Neural cell (in vitro differentiated cells): ENCODE measurements at regions not wholly inside any gene's neighbourhood (a gene's known extent, or its start where the extent isn't known, plus 50 kb on each side); places are given as distances from the start of the nearest gene placed in this dataset.

ENCODE experiments used
- H2AFZ ChIP-seq: fragments of 200-600, 300-800 bp; sonication (generic), shearing (Covaris generic); 2 replicates; pipeline ENCODE4 v1.6.0; 2014; ENCODE audit warnings: low read depth, mild to moderate bottlenecking, antibody characterized with exemption, low read length, moderate library complexity
- H3F3A ChIP-seq: fragments of 200-600 bp; shearing (Covaris generic); 2 replicates; pipeline ENCODE4 v1.6.1; 2016; ENCODE audit warnings: mild to moderate bottlenecking, moderate library complexity, mixed read lengths, antibody characterized with exemption, low read length; ENCODE audit not compliant: insufficient read depth, poor library complexity, severe bottlenecking
- H3K27ac ChIP-seq: fragments of 200-600, 300-800 bp; sonication (generic), shearing (Covaris generic); 2 replicates; pipeline ENCODE4 v1.5.1; 2014; ENCODE audit warnings: mild to moderate bottlenecking, low read length, moderate library complexity
- H3K27me3 ChIP-seq: fragments of 300-800, 200-600 bp; sonication (generic), shearing (Covaris generic); 2 replicates; pipeline ENCODE4 v1.6.0; 2014; ENCODE audit warnings: mild to moderate bottlenecking, low read depth, low read length, moderate library complexity; ENCODE audit not compliant: insufficient read depth
- H3K36me3 ChIP-seq: fragments of 300-800, 200-600 bp; sonication (generic), shearing (Covaris generic); 2 replicates; pipeline ENCODE4 v1.5.1; 2014; ENCODE audit warnings: mild to moderate bottlenecking, antibody characterized with exemption, low read length, moderate library complexity; ENCODE audit not compliant: insufficient read depth
- H3K4me2 ChIP-seq: fragments of 300-800, 200-600 bp; sonication (generic), shearing (Covaris generic); 2 replicates; pipeline ENCODE4 v1.6.0; 2014; ENCODE audit warnings: mild to moderate bottlenecking, low read length
- H3K4me3 ChIP-seq: fragments of 300-800, 200-600 bp; sonication (generic), shearing (Covaris generic); 2 replicates; pipeline ENCODE4 v1.5.1; 2014; ENCODE audit warnings: mild to moderate bottlenecking, low read length, moderate library complexity
- H3K79me2 ChIP-seq: fragments of 200-600 bp; shearing (Covaris generic); replicated peaks from 2 replicates; pipeline ENCODE4 v1.6.0; 2014; ENCODE audit warnings: mild to moderate bottlenecking, low read length, moderate library complexity; ENCODE audit not compliant: insufficient read depth
- H3K9ac ChIP-seq: fragments of 300-800, 200-600 bp; sonication (generic), shearing (Covaris generic); 2 replicates; pipeline ENCODE4 v1.6.1; 2016; ENCODE audit warnings: mild to moderate bottlenecking, low read length, mixed read lengths
- H3K9me2 ChIP-seq: fragments of 200-600 bp; shearing (Covaris generic); 2 replicates; pipeline ENCODE4 v1.6.1; 2016; ENCODE audit warnings: mild to moderate bottlenecking, low read length, mixed read lengths; ENCODE audit not compliant: insufficient read depth
- H3K9me3 ChIP-seq: fragments of 200-600, 300-800 bp; sonication (generic), shearing (Covaris generic); 2 replicates; pipeline ENCODE4 v1.6.1; 2016; ENCODE audit warnings: mild to moderate bottlenecking, mixed run types, low read length, moderate library complexity, mixed read lengths
- H4K20me1 ChIP-seq: fragments of 200-600 bp; shearing (Covaris generic); 2 replicates; pipeline ENCODE4 v1.6.1; 2016; ENCODE audit warnings: mild to moderate bottlenecking, mixed run types; ENCODE audit not compliant: insufficient read depth
- EP300 ChIP-seq: fragments of 450-650 bp; conservative IDR thresholded peaks from 2 replicates; pipeline ENCODE4 v1.6.1; 2014; ENCODE audit warnings: antibody characterized with exemption, mild to moderate bottlenecking, moderate library complexity; ENCODE audit not compliant: poor library complexity, severe bottlenecking
- EZH2 ChIP-seq: fragments of 200-600, 300-800 bp; shearing (Covaris generic), sonication (generic); IDR thresholded peaks from 2 replicates; pipeline ENCODE4 v1.6.1; 2014; ENCODE audit warnings: antibody characterized with exemption, low read length, borderline replicate concordance, mild to moderate bottlenecking; ENCODE audit not compliant: insufficient read depth, poor library complexity, severe bottlenecking
- POLR2AphosphoS5 ChIP-seq: IDR thresholded peaks from 2 replicates; pipeline ENCODE4 v1.6.1; 2012
- RAD21 ChIP-seq: fragments of 450-650 bp; conservative IDR thresholded peaks from 2 replicates; pipeline ENCODE4 v1.6.1; 2014; ENCODE audit warnings: antibody characterized with exemption, mild to moderate bottlenecking, moderate library complexity
- SMC3 ChIP-seq: fragments of 450-650 bp; conservative IDR thresholded peaks from 2 replicates; pipeline ENCODE4 v1.6.1; 2014; ENCODE audit warnings: antibody characterized with exemption, mild to moderate bottlenecking, moderate library complexity; ENCODE audit not compliant: poor library complexity
- TF ChIP-seq, protein P1 (sequence below): fragments of 450-650 bp; IDR thresholded peaks from 2 replicates; pipeline ENCODE4 v1.5.1; 2014; ENCODE audit warnings: antibody characterized with exemption, mild to moderate bottlenecking, moderate library complexity; ENCODE audit not compliant: poor library complexity, severe bottlenecking
- TF ChIP-seq, protein P2 (sequence below): IDR thresholded peaks from 2 replicates; pipeline ENCODE4 v1.6.1; 2012; ENCODE audit warnings: borderline replicate concordance

DNA sequence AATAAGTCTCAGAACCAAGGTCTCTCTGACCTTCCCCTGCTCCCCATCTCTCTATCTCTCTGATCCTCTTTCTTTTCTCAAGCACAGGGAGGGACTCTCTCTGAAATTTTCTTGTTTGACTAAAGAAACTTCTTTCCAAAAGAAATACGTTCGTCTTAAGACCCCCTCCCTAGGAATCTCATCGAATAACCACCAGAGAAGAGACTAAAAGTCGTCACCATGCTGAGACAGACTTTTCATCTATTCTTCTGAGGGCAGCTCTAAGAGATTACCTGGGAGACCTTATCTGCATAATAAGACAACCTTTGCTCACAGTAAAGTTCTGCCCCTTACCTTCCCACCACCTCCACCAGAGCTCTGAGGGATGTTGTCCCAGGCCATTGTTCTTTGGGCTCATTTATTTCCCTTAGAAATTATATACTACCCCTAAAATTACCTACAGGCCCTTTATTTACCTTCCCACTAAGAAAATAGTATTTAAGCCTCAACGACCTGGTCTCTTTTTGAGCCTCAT, 133.7 kb upstream of the EEF2KMT start:
- no peak for TF ChIP-seq POLR2AphosphoS5
- TF ChIP-seq, protein P1, sequence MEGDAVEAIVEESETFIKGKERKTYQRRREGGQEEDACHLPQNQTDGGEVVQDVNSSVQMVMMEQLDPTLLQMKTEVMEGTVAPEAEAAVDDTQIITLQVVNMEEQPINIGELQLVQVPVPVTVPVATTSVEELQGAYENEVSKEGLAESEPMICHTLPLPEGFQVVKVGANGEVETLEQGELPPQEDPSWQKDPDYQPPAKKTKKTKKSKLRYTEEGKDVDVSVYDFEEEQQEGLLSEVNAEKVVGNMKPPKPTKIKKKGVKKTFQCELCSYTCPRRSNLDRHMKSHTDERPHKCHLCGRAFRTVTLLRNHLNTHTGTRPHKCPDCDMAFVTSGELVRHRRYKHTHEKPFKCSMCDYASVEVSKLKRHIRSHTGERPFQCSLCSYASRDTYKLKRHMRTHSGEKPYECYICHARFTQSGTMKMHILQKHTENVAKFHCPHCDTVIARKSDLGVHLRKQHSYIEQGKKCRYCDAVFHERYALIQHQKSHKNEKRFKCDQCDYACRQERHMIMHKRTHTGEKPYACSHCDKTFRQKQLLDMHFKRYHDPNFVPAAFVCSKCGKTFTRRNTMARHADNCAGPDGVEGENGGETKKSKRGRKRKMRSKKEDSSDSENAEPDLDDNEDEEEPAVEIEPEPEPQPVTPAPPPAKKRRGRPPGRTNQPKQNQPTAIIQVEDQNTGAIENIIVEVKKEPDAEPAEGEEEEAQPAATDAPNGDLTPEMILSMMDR, result no peak
- TF ChIP-seq RAD21, result no peak
- TF ChIP-seq SMC3, result no peak
- TF ChIP-seq, protein P2, sequence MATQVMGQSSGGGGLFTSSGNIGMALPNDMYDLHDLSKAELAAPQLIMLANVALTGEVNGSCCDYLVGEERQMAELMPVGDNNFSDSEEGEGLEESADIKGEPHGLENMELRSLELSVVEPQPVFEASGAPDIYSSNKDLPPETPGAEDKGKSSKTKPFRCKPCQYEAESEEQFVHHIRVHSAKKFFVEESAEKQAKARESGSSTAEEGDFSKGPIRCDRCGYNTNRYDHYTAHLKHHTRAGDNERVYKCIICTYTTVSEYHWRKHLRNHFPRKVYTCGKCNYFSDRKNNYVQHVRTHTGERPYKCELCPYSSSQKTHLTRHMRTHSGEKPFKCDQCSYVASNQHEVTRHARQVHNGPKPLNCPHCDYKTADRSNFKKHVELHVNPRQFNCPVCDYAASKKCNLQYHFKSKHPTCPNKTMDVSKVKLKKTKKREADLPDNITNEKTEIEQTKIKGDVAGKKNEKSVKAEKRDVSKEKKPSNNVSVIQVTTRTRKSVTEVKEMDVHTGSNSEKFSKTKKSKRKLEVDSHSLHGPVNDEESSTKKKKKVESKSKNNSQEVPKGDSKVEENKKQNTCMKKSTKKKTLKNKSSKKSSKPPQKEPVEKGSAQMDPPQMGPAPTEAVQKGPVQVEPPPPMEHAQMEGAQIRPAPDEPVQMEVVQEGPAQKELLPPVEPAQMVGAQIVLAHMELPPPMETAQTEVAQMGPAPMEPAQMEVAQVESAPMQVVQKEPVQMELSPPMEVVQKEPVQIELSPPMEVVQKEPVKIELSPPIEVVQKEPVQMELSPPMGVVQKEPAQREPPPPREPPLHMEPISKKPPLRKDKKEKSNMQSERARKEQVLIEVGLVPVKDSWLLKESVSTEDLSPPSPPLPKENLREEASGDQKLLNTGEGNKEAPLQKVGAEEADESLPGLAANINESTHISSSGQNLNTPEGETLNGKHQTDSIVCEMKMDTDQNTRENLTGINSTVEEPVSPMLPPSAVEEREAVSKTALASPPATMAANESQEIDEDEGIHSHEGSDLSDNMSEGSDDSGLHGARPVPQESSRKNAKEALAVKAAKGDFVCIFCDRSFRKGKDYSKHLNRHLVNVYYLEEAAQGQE, result no peak
- no peak for TF ChIP-seq EZH2
- Histone ChIP-seq H3K9me2 (no peaks in the 10 kb centered on the region), H3F3A (no peaks in the 10 kb centered on the region), H3K36me3 (no peaks in the 10 kb centered on the region), H3K79me2 (no peaks in the 10 kb centered on the region), H3K9ac (no peak overlapping the region), H2AFZ (no peak overlapping the region), H3K4me2 (no peak overlapping the region), H3K9me3 (no peaks in the 10 kb centered on the region), H4K20me1 (no peaks in the 10 kb centered on the region), H3K27me3 (no peaks in the 10 kb centered on the region), H3K27ac (no peak overlapping the region), H3K4me3 (no peak overlapping the region)

DNA sequence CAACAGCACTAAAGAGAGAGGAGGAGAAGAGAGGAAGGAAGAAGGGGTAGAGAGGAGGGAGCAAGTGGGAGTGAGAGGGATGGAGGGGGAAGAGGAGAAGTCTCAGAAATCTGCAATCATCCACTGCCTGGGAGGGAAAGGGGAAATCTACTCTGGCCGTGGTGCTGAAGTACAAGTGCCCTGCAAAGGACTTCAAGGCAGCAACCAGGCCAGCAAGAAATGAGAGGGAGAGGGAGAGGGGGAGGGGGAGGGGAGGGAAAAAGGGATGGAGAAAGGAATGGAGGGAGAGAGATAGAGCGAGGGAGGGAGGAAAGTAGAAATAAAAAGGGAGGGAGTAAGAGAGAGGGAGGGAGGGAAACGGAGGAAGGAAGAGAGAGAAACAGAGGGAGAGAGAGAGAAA, 130.8 kb upstream of the EEF2KMT start:
- H3K4me2 ChIP-seq, result no peak overlapping the region
- H3K36me3 ChIP-seq, result no peaks in the 10 kb centered on the region
- H3K9me3 ChIP-seq, result no peaks in the 10 kb centered on the region
- H3K9ac ChIP-seq, result no peak overlapping the region
- H3F3A ChIP-seq, result no peaks in the 10 kb centered on the region
- H3K79me2 ChIP-seq, result no peaks in the 10 kb centered on the region
- no peaks in the 10 kb centered on the region for H3K9me2 ChIP-seq
- H2AFZ ChIP-seq, result no peak overlapping the region
- no peaks in the 10 kb centered on the region for H3K27me3 ChIP-seq
- TF ChIP-seq EP300 (no peak), EZH2 (no peak)
- TF ChIP-seq, protein P2, result no peak
- H4K20me1 ChIP-seq, result no peaks in the 10 kb centered on the region
- H3K27ac ChIP-seq, result no peak overlapping the region
- H3K4me3 ChIP-seq, result no peak overlapping the region
